B cell (primary cell): ENCODE measurements at regions not wholly inside any gene's neighbourhood (a gene's known extent, or its start where the extent isn't known, plus 50 kb on each side); places are given as distances from the start of the nearest gene placed in this dataset.

Experiments
- EZH2 ChIP-seq: IDR thresholded peaks from 2 replicates; pipeline ENCODE4 v1.6.1; 2012; ENCODE audit warnings: borderline replicate concordance, low read depth, mild to moderate bottlenecking, moderate library complexity, low read length; ENCODE audit not compliant: insufficient read depth, poor library complexity, severe bottlenecking
- TF ChIP-seq, protein P1 (sequence below): fragments of 200-600 bp; IDR thresholded peaks from one replicate; pipeline ENCODE4 v1.8.0; 2022; ENCODE audit warnings: antibody characterized with exemption, mild to moderate bottlenecking

DNA sequence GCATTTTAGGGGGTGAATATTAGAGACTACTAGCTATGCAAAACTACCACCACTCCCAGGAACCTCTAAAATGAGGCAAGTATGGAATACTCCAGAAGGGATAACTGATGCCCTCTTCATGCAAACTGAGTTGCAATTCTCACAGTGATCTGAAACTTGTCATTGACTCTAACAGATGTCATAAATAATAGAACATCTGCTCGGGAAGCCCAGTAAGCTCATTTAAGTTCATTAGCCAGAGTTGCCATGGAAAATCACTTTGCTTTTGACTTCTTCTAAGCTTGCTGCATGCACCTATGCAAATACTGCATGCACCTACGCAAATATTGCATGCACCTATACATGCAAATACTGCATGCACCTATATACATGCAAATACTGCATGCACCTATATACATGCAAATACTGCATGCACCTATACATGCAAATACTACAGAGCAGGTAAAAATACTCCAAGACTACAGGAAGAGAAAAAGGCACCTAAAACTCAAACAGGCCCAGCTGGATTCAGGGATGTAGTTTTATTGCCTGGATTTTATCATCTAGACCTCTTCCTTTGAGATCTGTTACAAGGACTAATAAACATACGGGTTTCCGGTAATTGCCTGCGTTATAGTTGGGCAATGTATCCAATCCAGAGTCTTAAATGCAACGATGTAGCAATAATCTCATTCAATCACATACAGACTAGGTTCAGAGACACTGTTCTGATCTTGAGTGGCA lies 1061.1 kb upstream of the AUTS2 start:
- TF ChIP-seq, protein P1, sequence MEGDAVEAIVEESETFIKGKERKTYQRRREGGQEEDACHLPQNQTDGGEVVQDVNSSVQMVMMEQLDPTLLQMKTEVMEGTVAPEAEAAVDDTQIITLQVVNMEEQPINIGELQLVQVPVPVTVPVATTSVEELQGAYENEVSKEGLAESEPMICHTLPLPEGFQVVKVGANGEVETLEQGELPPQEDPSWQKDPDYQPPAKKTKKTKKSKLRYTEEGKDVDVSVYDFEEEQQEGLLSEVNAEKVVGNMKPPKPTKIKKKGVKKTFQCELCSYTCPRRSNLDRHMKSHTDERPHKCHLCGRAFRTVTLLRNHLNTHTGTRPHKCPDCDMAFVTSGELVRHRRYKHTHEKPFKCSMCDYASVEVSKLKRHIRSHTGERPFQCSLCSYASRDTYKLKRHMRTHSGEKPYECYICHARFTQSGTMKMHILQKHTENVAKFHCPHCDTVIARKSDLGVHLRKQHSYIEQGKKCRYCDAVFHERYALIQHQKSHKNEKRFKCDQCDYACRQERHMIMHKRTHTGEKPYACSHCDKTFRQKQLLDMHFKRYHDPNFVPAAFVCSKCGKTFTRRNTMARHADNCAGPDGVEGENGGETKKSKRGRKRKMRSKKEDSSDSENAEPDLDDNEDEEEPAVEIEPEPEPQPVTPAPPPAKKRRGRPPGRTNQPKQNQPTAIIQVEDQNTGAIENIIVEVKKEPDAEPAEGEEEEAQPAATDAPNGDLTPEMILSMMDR: no peak
- TF ChIP-seq EZH2: no peak
